HUES48 (cell line): ENCODE measurements at regions not wholly inside any gene's neighbourhood (a gene's known extent, or its start where the extent isn't known, plus 50 kb on each side); places are given as distances from the start of the nearest gene placed in this dataset.
A peak's percentile ranks its signal among the peaks of the same experiment; 100 is the strongest.

ENCODE experiments used
- H3K27ac ChIP-seq: one replicate; pipeline ENCODE4 v1.7.0; 2013; ENCODE audit warnings: low read depth, low read length, inconsistent platforms
- H3K27me3 ChIP-seq: 2 replicates; pipeline ENCODE4 v1.6.1; 2013; ENCODE audit warnings: mild to moderate bottlenecking, low read length; ENCODE audit not compliant: control insufficient read depth, insufficient read depth
- H3K36me3 ChIP-seq: 2 replicates; pipeline ENCODE4 v1.6.1; 2013; ENCODE audit warnings: low read length; ENCODE audit not compliant: control insufficient read depth, insufficient read depth
- H3K4me1 ChIP-seq: 2 replicates; pipeline ENCODE4 v1.6.1; 2013; ENCODE audit warnings: mild to moderate bottlenecking, low read length; ENCODE audit not compliant: control insufficient read depth, insufficient read depth
- H3K4me3 ChIP-seq: 2 replicates; pipeline ENCODE4 v1.5.1; 2013; ENCODE audit warnings: mild to moderate bottlenecking, low read depth, low read length
- H3K9ac ChIP-seq: 2 replicates; pipeline ENCODE4 v1.6.1; 2013; ENCODE audit warnings: mild to moderate bottlenecking, low read depth, low read length, moderate library complexity
- H3K9me3 ChIP-seq: 2 replicates; pipeline ENCODE4 v1.6.1; 2013; ENCODE audit warnings: low read length; ENCODE audit not compliant: control insufficient read depth, insufficient read depth

GRCh38 chr19:5392486-5392885 is 51.9 kb upstream of the PTPRS start:
- Histone ChIP-seq H3K4me1 (peaks cover 10% of the 10 kb centered on the region), H3K9me3 (no peaks in the 10 kb centered on the region), H3K36me3 (no peaks in the 10 kb centered on the region), H3K4me3 (no peak overlapping the region), H3K9ac (no peak overlapping the region), H3K27ac (no peak overlapping the region), H3K27me3 (no peaks in the 10 kb centered on the region)

GRCh38 chr19:5393088-5393487 is 52.5 kb upstream of the PTPRS start:
- Histone ChIP-seq H3K9ac (no peak overlapping the region), H3K27ac (no peak overlapping the region), H3K36me3 (no peaks in the 10 kb centered on the region), H3K27me3 (no peaks in the 10 kb centered on the region), H3K9me3 (no peaks in the 10 kb centered on the region), H3K4me1 (peaks cover 12% of the 10 kb centered on the region), H3K4me3 (no peak overlapping the region)

DNA sequence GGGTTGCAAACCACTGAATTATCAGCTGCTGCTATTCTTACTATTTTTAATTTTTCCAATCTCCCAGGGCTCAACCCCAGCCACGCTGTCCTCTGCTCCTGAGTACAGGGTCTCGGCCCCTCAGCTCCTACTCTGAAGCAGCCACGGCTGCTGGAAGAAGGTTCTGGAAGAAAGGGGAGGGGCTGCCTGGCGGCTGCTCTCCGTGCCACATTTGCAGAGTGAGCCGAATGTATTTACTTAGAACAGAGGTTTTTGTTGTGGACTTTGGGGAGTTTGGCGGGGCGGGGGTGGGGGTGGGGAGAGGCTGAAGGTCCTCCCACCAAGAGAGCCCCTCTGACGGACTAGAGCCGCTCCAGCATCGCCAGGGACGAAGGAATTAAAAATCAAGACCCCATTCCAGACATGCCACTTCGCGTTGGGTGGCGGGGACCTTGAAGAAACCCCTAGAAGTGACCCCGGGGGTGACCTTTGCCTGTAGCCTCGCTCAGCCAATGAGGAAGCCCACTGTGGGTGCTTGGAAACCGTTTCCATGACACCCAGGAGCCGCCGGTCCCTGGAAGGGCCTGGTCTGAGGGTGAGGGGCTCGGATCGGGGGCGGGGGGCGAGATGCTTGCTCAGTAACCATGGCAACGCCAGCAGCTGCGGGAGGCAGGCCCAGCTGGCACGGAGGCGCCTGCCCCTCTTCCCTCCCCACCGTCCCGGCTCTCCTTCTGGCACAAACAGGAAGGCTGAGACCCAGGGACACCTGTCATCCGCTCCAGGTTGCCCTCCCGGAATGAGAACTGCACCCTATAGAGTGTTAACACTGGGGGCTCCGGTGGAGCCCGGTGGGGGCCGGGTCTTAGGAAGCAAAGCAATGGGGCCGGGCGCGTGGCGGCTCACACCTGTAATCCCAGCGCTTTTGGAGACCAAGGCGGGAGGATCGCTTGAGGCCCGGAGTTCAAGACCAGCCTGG is 54.2 kb upstream of the PTPRS start:
- Histone ChIP-seq H3K27me3 (no peaks in the 10 kb centered on the region), H3K27ac (no peak overlapping the region), H3K36me3 (no peaks in the 10 kb centered on the region), H3K4me3 (no peak overlapping the region), H3K4me1 (peaks cover 12% of the 10 kb centered on the region), H3K9ac (no peak overlapping the region), H3K9me3 (no peaks in the 10 kb centered on the region)

DNA sequence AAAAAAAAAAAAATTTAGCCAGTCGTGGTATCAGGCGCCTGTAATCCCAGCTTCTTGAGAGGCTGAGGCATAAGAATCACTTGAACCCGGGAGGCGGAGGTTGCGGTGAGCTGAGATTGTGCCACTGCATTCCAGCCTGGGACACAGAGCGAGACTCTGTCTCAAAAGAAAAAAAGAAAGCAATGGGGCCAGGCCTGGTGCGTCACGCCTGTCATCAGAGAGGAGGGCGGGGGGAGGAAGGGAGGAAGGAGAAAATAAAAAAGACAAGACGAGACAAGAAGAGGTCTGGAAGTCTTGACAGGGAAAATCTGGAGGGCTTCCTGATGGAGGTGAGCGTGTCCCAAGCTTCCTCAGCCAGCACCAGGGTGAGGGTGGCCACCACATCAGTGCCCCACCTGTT is 54.9 kb upstream of the PTPRS start:
- no peaks in the 10 kb centered on the region for H3K9me3 ChIP-seq
- no peak overlapping the region for H3K9ac ChIP-seq
- no peaks in the 10 kb centered on the region for H3K27me3 ChIP-seq
- H3K36me3 ChIP-seq, result no peaks in the 10 kb centered on the region
- H3K4me1 ChIP-seq, result peaks cover 12% of the 10 kb centered on the region
- H3K4me3 ChIP-seq, result no peak overlapping the region
- no peak overlapping the region for H3K27ac ChIP-seq

DNA sequence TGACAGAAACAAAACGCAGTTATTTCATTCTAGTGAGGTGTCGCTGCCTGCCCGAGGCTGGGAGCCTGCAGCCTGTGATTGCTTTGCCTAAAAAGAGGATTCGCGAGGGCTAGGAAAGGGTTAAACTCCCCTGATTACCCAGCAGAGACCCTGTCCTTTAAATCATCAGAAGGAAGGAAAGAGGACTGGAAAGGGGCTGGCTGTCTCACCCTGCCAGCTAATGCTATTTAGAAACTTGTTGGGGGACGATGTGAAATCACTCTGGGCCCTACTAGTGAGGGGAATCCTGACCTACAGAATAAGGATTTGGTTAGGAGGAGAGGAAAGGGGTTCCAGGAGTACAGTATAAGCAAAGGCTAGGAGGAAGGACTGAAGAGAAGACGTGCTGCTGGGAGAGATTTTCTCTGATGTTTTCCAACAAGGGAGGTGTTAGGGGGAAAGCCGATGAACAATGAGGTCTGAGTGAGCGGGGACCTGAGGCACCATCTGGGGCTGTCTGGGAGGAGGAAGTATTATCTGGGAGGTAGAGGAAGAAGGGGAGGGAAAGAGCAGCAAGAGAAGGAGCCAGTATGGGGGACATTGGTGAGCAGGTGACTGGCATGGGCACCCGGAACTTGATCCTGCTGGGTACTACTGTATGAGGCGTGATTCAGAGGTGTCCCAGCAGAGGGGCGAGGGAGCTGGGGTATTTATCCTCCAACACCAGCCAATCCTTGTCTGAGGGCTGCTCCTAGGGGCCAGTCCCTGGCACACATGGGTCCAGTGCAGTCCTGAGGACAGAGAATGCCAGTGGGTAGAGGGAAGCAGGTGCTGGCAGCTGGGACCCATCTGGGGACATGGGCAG is 55.7 kb upstream of the PTPRS start:
- Histone ChIP-seq H3K9me3 (no peaks in the 10 kb centered on the region), H3K9ac (no peak overlapping the region), H3K36me3 (no peaks in the 10 kb centered on the region), H3K27ac (peak overlapping the region; percentile 9), H3K4me3 (no peak overlapping the region), H3K4me1 (peaks cover 12% of the 10 kb centered on the region), H3K27me3 (no peaks in the 10 kb centered on the region)

GRCh38 chr19:5396963-5397362 is 56.4 kb upstream of the PTPRS start:
- H3K9me3 ChIP-seq, result no peaks in the 10 kb centered on the region
- no peaks in the 10 kb centered on the region for H3K27me3 ChIP-seq
- H3K4me3 ChIP-seq, result no peak overlapping the region
- peaks cover 12% of the 10 kb centered on the region for H3K4me1 ChIP-seq
- H3K27ac ChIP-seq, result no peak overlapping the region
- H3K36me3 ChIP-seq, result no peaks in the 10 kb centered on the region
- no peak overlapping the region for H3K9ac ChIP-seq

- Histone ChIP-seq H3K36me3 (no peaks in the 10 kb centered on the region), H3K4me3 (0 out of 2 replicates have a peak overlapping the region, but pooled peaks have one; percentile 22), H3K4me1 (peaks cover 12% of the 10 kb centered on the region), H3K27ac (no peak overlapping the region), H3K9ac (no peak overlapping the region), H3K27me3 (no peaks in the 10 kb centered on the region; the same call in 1 of the 2 replicates), H3K9me3 (no peaks in the 10 kb centered on the region)
Observed at GRCh38 chr19:5397804-5398692, 57.2 kb upstream of the ZNRF4 start.

- Histone ChIP-seq H3K9me3 (no peaks in the 10 kb centered on the region), H3K4me3 (no peak overlapping the region), H3K9ac (no peak overlapping the region), H3K27ac (no peak overlapping the region), H3K4me1 (peaks cover 12% of the 10 kb centered on the region), H3K36me3 (no peaks in the 10 kb centered on the region), H3K27me3 (no peaks in the 10 kb centered on the region; the same call in 1 of the 2 replicates)
Observed at GRCh38 chr19:5398693-5399057, 56.5 kb upstream of the ZNRF4 start.

DNA sequence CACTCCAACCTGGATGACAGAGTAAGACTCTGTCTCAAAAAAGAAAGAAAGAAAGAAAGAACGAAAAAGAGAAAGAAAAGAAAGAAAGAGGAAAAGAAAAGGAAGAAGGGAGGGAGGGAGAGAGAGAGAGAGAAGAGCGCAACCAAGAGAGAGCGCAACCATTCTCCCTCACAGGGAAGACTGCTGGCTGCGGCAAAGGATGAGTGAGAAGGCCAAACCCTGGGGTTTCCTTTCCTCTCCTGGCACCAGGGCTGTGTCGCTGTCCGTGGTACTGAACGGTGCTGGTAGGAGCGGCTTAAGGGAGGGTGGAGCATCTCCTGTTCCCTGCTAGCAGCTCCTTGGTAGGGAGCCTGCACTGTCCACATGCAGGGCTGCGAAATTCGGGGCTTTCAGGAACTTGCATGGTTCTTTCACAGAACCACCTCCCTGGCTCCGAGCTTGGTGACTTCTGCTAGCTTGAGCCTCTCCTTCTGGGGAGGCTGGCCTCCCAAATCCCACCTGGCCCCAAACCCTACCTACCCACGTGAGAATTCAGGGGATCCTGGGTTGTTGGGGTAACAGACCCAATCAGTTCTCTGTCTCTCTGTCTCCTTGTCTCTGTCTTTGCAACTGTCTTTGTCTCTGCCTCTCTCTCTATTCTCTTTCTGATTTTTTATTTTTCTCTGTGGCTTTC is 51.1 kb upstream of the ZNRF4 start:
- H3K4me3 ChIP-seq, result no peak overlapping the region
- H3K4me1 ChIP-seq, result peaks cover 2% of the 10 kb centered on the region; the same call in 1 of the 2 replicates
- H3K36me3 ChIP-seq, result no peaks in the 10 kb centered on the region
- H3K27me3 ChIP-seq, result peaks cover 9% of the 10 kb centered on the region
- H3K9me3 ChIP-seq, result peaks cover 6% of the 10 kb centered on the region; the same call in 1 of the 2 replicates
- H3K27ac ChIP-seq, result no peak overlapping the region
- no peak overlapping the region for H3K9ac ChIP-seq
